SK-N-SH (cell line): ENCODE measurements at regions not wholly inside any gene's neighbourhood (a gene's known extent, or its start where the extent isn't known, plus 50 kb on each side); places are given as distances from the start of the nearest gene placed in this dataset.
A peak's percentile ranks its signal among the peaks of the same experiment; 100 is the strongest.

Experiments
- CTCF ChIA-PET: fragments of 300-600, 350-600 bp; formaldehyde crosslinking; extraction: SDS; loops from one replicate; lab custom pipeline; 2021; lab: Yijun Ruan, JAX
- POLR2A ChIA-PET: fragments of 350-600 bp; sonication (Branson Sonifier 250); formaldehyde crosslinking; extraction: SDS; loops from one replicate; lab custom pipeline; 2020; ENCODE audit warnings: antibody characterized with exemption, inconsistent platforms; lab: Yijun Ruan, JAX
- DNase-seq: peaks from one replicate; pipeline ENCODE4 v3.0.0; 2012
- H2AFZ ChIP-seq: fragments of 200-600 bp; sonication (generic); 2 replicates; pipeline ENCODE4 v1.8.1; 2016; ENCODE audit warnings: antibody characterized with exemption, mild to moderate bottlenecking, low read depth
- H3F3A ChIP-seq: fragments of 200-600 bp; sonication (generic); replicated peaks from 2 replicates; pipeline ENCODE3; 2016; ENCODE audit warnings: antibody characterized with exemption, mild to moderate bottlenecking; ENCODE audit not compliant: insufficient read depth
- H3K27ac ChIP-seq, 2 experiments: fragments of 200-500 bp in 1 of 2; fragments of 200-600 bp in 1 of 2; sonication (Bioruptor generic) in 1 of 2; sonication (generic), shearing (Covaris generic) in 1 of 2; 2 replicates each; pipeline versions ENCODE4 v1.5.1 to v1.6.1; 2014 to 2016; ENCODE audit warnings: low read depth in 2 of 2, inconsistent platforms in 1 of 2, low read length in 1 of 2, mild to moderate bottlenecking in 1 of 2, mixed read lengths in 1 of 2
- H3K27me3 ChIP-seq: fragments of 200-600 bp; sonication (generic), shearing (Covaris generic); 2 replicates; pipeline ENCODE4 v1.6.1; 2016; ENCODE audit warnings: mixed run types; ENCODE audit not compliant: insufficient read depth
- H3K36me3 ChIP-seq, 2 experiments: fragments of 200-500 bp in 1 of 2; fragments of 200-600 bp in 1 of 2; sonication (Bioruptor generic) in 1 of 2; sonication (generic) in 1 of 2; replicated peaks in 1 of 2; 2 replicates each; pipeline versions ENCODE3 to v1.5.1; 2014 to 2016; ENCODE audit warnings: low read length in 1 of 2, mild to moderate bottlenecking in 1 of 2; ENCODE audit not compliant: insufficient read depth in 2 of 2, control insufficient read depth in 1 of 2
- H3K4me1 ChIP-seq, 2 experiments: fragments of 200-500 bp in 1 of 2; fragments of 200-600 bp in 1 of 2; sonication (Bioruptor generic) in 1 of 2; sonication (generic), shearing (Covaris generic) in 1 of 2; 2 replicates each; pipeline versions ENCODE4 v1.5.1 to v1.6.1; 2014 to 2016; ENCODE audit warnings: low read depth in 1 of 2, low read length in 1 of 2, mixed run types in 1 of 2; ENCODE audit not compliant: insufficient read depth in 2 of 2, control insufficient read depth in 1 of 2
- H3K4me2 ChIP-seq: fragments of 200-600 bp; sonication (generic), shearing (Covaris generic); 2 replicates; pipeline ENCODE4 v1.6.1; 2017; ENCODE audit warnings: mixed run types
- H3K4me3 ChIP-seq, 2 experiments: fragments of 200-500 bp in 1 of 2; fragments of 200-600 bp in 1 of 2; sonication (Bioruptor generic) in 1 of 2; sonication (generic), shearing (Covaris generic) in 1 of 2; 2 replicates each; pipeline versions ENCODE4 v1.5.1 to v1.8.1; 2014 to 2016; ENCODE audit warnings: low read depth in 2 of 2, inconsistent platforms in 1 of 2, low read length in 1 of 2, mild to moderate bottlenecking in 1 of 2, mixed read lengths in 1 of 2, moderate library complexity in 1 of 2
- H3K79me2 ChIP-seq: fragments of 200-600 bp; sonication (generic); 2 replicates; pipeline ENCODE4 v1.8.1; 2017; ENCODE audit warnings: mild to moderate bottlenecking; ENCODE audit not compliant: insufficient read depth
- H3K9ac ChIP-seq: fragments of 200-600 bp; sonication (generic); 2 replicates; pipeline ENCODE4 v1.6.1; 2017; ENCODE audit warnings: mixed run types
- H3K9me2 ChIP-seq: fragments of 200-600 bp; sonication (generic); 2 replicates; pipeline ENCODE4 v1.6.1; 2017; ENCODE audit warnings: mixed run types
- H3K9me3 ChIP-seq: fragments of 200-600 bp; sonication (generic); 2 replicates; pipeline ENCODE4 v1.6.1; 2017; ENCODE audit warnings: mixed run types, mild to moderate bottlenecking, moderate library complexity
- H4K20me1 ChIP-seq: fragments of 200-600 bp; sonication (generic); 2 replicates; pipeline ENCODE4 v1.6.1; 2017; ENCODE audit warnings: mild to moderate bottlenecking, mixed run types; ENCODE audit not compliant: insufficient read depth
- ELF1 ChIP-seq: IDR thresholded peaks from 2 replicates; pipeline ENCODE4 v1.4.0; 2012
- FOXJ3 ChIP-seq: sonication (generic); formaldehyde crosslinking; IDR thresholded peaks from 2 replicates; pipeline ENCODE4 v1.5.1; 2020; ENCODE audit warnings: mild to moderate bottlenecking, missing genetic modification reagents
- GABPA ChIP-seq: IDR thresholded peaks from 2 replicates; pipeline ENCODE4 v1.4.0; 2012; ENCODE audit warnings: low read depth, mild to moderate bottlenecking
- NFIC ChIP-seq: IDR thresholded peaks from 2 replicates; pipeline ENCODE4 v1.4.0; 2012; ENCODE audit warnings: borderline replicate concordance
- POLR2AphosphoS5 ChIP-seq: IDR thresholded peaks from 2 replicates; pipeline ENCODE4 v1.6.1; 2012; ENCODE audit warnings: low read depth, low read length
- RAD21 ChIP-seq: IDR thresholded peaks from 2 replicates; pipeline ENCODE4 v1.6.1; 2012; ENCODE audit warnings: mild to moderate bottlenecking, low read length
- RFX5 ChIP-seq: IDR thresholded peaks from 2 replicates; pipeline ENCODE4 v1.6.1; 2012; ENCODE audit warnings: mild to moderate bottlenecking, improper control_type of control experiment, low read length
- RXRA ChIP-seq: IDR thresholded peaks from 2 replicates; pipeline ENCODE4 v1.4.0; 2012; ENCODE audit warnings: low read depth, mild to moderate bottlenecking, borderline replicate concordance
- SMC3 ChIP-seq: IDR thresholded peaks from 2 replicates; pipeline ENCODE4 v1.6.1; 2012; ENCODE audit warnings: low read depth, low read length, improper control_type of control experiment
- TCF12 ChIP-seq: IDR thresholded peaks from 2 replicates; pipeline ENCODE4 v1.4.0; 2012
- TEAD4 ChIP-seq: IDR thresholded peaks from 2 replicates; pipeline ENCODE4 v1.4.0; 2012; ENCODE audit warnings: mild to moderate bottlenecking, borderline replicate concordance; ENCODE audit not compliant: insufficient read depth
- USF1 ChIP-seq: IDR thresholded peaks from 2 replicates; pipeline ENCODE4 v1.4.0; 2012; ENCODE audit warnings: low read depth, borderline replicate concordance
- WGBS: methylation state at CpG from one replicate; pipeline ENCODE4 v1.1.6; 2017; ENCODE audit warnings: low lambda C conversion rate; 5-methylcytosine and 5-hydroxymethylcytosine counted together
- TF ChIP-seq, protein P1 (sequence below): fragments of 150-350 bp; IDR thresholded peaks from 2 replicates; pipeline ENCODE4 v1.6.1; 2017; ENCODE audit warnings: antibody characterized with exemption, low read length, low read depth, borderline replicate concordance
- TF ChIP-seq, protein P2 (sequence below): IDR thresholded peaks from 2 replicates; pipeline ENCODE4 v1.4.0; 2012; ENCODE audit warnings: low read depth
- TF ChIP-seq, protein P3 (sequence below): fragments of 200-600 bp; sonication (generic); IDR thresholded peaks from 2 replicates; pipeline ENCODE4 v1.6.1; 2017; ENCODE audit warnings: antibody characterized with exemption, mild to moderate bottlenecking, moderate library complexity

GRCh38 chr10:36882781-36883180 lies 242.6 kb upstream of the ANKRD30A start (continued):
- TF ChIP-seq, protein P1, sequence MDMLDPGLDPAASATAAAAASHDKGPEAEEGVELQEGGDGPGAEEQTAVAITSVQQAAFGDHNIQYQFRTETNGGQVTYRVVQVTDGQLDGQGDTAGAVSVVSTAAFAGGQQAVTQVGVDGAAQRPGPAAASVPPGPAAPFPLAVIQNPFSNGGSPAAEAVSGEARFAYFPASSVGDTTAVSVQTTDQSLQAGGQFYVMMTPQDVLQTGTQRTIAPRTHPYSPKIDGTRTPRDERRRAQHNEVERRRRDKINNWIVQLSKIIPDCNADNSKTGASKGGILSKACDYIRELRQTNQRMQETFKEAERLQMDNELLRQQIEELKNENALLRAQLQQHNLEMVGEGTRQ: no peak
- no peak for TF ChIP-seq GABPA
- TF ChIP-seq ELF1: no peak
- no peak for TF ChIP-seq FOXJ3 (CRISPR knock-in tag)
- TF ChIP-seq TEAD4: no peak
- TF ChIP-seq NFIC: no peak
- no peak for TF ChIP-seq USF1
- TF ChIP-seq POLR2AphosphoS5: no peak
- TF ChIP-seq, protein P2, sequence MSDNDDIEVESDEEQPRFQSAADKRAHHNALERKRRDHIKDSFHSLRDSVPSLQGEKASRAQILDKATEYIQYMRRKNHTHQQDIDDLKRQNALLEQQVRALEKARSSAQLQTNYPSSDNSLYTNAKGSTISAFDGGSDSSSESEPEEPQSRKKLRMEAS: no peak

DNA sequence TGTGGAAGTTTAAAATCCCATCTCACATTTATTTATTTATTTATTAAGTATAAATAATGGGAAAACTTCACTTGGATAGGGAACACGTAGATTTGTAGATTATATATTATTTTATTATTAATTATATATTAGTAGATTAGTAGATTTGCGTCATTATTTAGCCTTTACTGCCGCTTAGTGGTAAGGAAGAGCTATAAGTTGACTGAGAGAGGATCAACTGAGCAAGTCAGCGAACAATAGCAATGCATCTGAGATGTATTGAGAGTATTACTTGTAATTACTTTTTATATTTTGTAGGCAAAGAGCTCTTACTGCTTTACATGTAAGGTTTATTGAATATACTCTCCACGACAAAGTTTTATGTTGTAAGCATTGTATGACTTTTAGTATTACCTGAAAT lies 244.5 kb upstream of the ANKRD30A start:
- H3K27me3 ChIP-seq: peaks cover 5% of the 10 kb centered on the region; the same call in 1 of the 2 replicates
- DNase-seq: peak; percentile 23

More for the DNA sequence above, 244.5 kb upstream of the ANKRD30A start:
- Histone ChIP-seq H3K4me3 (no peak overlapping the region), H2AFZ (no peak overlapping the region), H3K4me1 (no peaks in the 10 kb centered on the region), H3K9me3 (no peaks in the 10 kb centered on the region), H4K20me1 (no peaks in the 10 kb centered on the region), H3K9me2 (no peaks in the 10 kb centered on the region), H3K79me2 (no peaks in the 10 kb centered on the region), H3K9ac (no peak overlapping the region), H3K4me2 (no peak overlapping the region), H3K27ac (no peak overlapping the region), H3K36me3 (no peaks in the 10 kb centered on the region), H3F3A (no peaks in the 10 kb centered on the region)
- TF ChIP-seq RFX5 (no peak), TEAD4 (no peak), RAD21 (peak; percentile 73), TCF12 (no peak), SMC3 (peak; percentile 28; the same call in 1 of the 2 replicates), RXRA (no peak)
- TF ChIP-seq, protein P3, sequence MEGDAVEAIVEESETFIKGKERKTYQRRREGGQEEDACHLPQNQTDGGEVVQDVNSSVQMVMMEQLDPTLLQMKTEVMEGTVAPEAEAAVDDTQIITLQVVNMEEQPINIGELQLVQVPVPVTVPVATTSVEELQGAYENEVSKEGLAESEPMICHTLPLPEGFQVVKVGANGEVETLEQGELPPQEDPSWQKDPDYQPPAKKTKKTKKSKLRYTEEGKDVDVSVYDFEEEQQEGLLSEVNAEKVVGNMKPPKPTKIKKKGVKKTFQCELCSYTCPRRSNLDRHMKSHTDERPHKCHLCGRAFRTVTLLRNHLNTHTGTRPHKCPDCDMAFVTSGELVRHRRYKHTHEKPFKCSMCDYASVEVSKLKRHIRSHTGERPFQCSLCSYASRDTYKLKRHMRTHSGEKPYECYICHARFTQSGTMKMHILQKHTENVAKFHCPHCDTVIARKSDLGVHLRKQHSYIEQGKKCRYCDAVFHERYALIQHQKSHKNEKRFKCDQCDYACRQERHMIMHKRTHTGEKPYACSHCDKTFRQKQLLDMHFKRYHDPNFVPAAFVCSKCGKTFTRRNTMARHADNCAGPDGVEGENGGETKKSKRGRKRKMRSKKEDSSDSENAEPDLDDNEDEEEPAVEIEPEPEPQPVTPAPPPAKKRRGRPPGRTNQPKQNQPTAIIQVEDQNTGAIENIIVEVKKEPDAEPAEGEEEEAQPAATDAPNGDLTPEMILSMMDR: peak; percentile 61
- POLR2A ChIA-PET: no interaction called here
- 8% methylated on average over 5 of the region's 5 CpGs for WGBS
- CTCF ChIA-PET: interaction anchor here (0.6 to 4.0 kb wide), 22 partner anchors 8 to 1886 kb away, joined by 3 to 37 read pairs (median 4); no protein-coding TSS in a partner anchor
